ENCODE measurements at regions not wholly inside any gene's neighbourhood (a gene's known extent, or its start where the extent isn't known, plus 50 kb on each side); places are given as distances from the start of the nearest gene placed in this dataset.

DNA sequence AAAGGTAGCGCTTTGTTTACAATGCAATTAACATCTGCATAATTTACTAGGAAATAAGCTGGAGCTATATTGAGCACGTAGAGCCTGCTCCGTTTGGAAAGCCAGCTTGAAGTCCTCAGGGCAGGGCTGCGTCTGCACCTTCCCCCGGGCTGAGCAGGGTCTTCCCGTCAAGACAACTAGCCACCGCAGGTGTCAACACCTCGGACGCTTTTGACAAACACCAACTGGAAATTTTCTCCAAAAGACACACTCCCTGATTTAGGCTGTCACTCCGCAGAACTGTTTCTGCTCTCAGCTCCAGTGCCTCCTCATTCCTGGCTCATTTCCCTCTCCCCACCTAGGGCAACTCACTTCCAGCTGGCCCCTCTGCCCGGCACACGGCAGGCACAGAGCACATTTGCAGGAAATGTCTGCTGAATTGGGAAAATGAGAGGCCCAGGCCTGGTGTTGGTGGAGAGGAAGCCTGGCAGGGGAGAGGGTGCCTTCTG is 170.3 kb downstream of the MAF start:
- TF ChIP-seq, protein P1, sequence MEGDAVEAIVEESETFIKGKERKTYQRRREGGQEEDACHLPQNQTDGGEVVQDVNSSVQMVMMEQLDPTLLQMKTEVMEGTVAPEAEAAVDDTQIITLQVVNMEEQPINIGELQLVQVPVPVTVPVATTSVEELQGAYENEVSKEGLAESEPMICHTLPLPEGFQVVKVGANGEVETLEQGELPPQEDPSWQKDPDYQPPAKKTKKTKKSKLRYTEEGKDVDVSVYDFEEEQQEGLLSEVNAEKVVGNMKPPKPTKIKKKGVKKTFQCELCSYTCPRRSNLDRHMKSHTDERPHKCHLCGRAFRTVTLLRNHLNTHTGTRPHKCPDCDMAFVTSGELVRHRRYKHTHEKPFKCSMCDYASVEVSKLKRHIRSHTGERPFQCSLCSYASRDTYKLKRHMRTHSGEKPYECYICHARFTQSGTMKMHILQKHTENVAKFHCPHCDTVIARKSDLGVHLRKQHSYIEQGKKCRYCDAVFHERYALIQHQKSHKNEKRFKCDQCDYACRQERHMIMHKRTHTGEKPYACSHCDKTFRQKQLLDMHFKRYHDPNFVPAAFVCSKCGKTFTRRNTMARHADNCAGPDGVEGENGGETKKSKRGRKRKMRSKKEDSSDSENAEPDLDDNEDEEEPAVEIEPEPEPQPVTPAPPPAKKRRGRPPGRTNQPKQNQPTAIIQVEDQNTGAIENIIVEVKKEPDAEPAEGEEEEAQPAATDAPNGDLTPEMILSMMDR (IDR thresholded peaks at IDR 0.05): no peak
- TF ChIP-seq, protein P2, sequence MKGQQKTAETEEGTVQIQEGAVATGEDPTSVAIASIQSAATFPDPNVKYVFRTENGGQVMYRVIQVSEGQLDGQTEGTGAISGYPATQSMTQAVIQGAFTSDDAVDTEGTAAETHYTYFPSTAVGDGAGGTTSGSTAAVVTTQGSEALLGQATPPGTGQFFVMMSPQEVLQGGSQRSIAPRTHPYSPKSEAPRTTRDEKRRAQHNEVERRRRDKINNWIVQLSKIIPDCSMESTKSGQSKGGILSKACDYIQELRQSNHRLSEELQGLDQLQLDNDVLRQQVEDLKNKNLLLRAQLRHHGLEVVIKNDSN (IDR thresholded peaks at IDR 0.05; ENCODE audit: borderline replicate concordance, low read depth): no peak
- no peak for TF ChIP-seq SMC3 (IDR thresholded peaks at IDR 0.05; ENCODE audit: low read depth, low read length)
- no peak for TF ChIP-seq GABPA (IDR thresholded peaks at IDR 0.05; ENCODE audit: low read depth)
- TF ChIP-seq SIN3A (IDR thresholded peaks at IDR 0.05; ENCODE audit: borderline replicate concordance, low read depth, low read length): no peak
- TF ChIP-seq, protein P3, sequence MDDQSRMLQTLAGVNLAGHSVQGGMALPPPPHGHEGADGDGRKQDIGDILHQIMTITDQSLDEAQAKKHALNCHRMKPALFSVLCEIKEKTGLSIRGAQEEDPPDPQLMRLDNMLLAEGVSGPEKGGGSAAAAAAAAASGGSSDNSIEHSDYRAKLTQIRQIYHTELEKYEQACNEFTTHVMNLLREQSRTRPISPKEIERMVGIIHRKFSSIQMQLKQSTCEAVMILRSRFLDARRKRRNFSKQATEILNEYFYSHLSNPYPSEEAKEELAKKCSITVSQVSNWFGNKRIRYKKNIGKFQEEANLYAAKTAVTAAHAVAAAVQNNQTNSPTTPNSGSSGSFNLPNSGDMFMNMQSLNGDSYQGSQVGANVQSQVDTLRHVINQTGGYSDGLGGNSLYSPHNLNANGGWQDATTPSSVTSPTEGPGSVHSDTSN (IDR thresholded peaks at IDR 0.05): no peak
- TF ChIP-seq POLR2AphosphoS5 (IDR thresholded peaks at IDR 0.05; ENCODE audit: low read depth, low read length): no peak
- TF ChIP-seq FOXM1 (IDR thresholded peaks at IDR 0.05; ENCODE audit: low read depth): no peak
- TF ChIP-seq TAF1 (IDR thresholded peaks at IDR 0.05; ENCODE audit: borderline replicate concordance, low read depth, low read length): no peak
- TF ChIP-seq RCOR1 (IDR thresholded peaks at IDR 0.05; ENCODE audit: low read length): no peak
- no peak for TF ChIP-seq CHD2 (IDR thresholded peaks at IDR 0.05; ENCODE audit: low read length, partially characterized antibody)

Data from SK-N-SH (cell line).